ENCODE measurements at regions not wholly inside any gene's neighbourhood (a gene's known extent, or its start where the extent isn't known, plus 50 kb on each side); places are given as distances from the start of the nearest gene placed in this dataset.

DNA sequence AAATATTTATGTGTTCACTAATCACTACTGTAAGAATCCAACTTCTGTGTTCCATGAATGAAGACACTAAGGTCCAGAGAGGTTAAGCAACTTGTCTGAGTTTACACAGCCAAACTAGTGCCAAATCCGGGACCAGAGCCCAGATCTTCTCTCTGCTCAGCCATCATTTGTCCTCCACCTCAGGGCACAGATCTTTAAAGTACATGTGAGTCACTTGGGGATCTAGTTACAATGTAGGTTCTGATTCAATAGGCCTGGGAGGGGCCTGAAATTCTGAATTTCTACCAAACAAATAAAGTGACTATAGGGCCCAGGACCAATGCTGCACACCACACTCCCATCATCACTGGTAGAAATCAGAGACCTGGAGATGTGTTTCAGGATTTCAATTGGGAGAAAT, 162.9 kb downstream of the GXYLT1 start:
- no peak for DNase-seq (ENCODE audit: low spot score)

DNA sequence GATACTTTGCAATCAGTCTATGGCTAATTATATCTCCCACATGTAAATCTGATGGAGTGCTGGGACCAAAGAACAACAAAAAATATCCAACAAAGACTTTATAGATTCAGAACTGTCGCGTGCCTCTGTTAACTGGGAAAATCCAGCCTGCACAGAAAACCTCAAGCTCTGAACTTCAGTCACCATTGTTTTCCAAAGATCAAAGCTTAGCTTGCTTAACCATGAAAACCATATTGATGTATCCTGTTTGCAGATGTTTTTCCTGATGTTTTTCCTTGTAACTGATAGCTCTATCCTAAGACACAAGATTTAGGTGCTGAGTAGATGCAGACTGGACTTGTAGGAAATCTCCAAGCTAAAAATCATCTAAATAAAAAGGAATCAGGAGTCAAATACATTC, 163.7 kb downstream of the GXYLT1 start:
- no peak for DNase-seq (ENCODE audit: low spot score)

DNA sequence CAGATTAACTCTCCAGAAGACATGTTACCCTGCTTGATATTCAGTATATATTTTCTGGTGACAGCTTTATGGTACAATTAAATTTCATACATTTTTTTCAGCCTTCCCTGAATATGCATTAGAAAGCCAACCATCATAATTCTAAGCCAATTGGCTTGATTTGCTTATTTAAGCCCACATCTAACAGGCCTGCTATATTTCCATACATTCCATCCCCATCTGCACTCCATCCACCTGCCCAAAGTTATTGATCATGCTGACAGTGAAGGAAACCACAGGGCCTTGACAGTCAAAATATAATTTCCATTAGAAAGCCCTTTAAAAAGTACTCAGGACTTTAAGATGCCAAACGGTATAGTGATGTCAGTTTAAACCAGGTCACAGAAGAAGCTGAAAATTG, 164.3 kb downstream of the GXYLT1 start:
- no peak for DNase-seq (ENCODE audit: low spot score)

- no peak for DNase-seq (ENCODE audit: low spot score)
These were observed 165.1 kb downstream of the GXYLT1 start for GRCh38 chr12:41979574-41979973.

GRCh38 chr12:41972598-41972997, 172.1 kb downstream of the GXYLT1 start:
- no peak for DNase-seq (ENCODE audit: low spot score)

GRCh38 chr12:41972196-41972595, 172.5 kb downstream of the GXYLT1 start:
- no peak for DNase-seq (ENCODE audit: low spot score)

DNA sequence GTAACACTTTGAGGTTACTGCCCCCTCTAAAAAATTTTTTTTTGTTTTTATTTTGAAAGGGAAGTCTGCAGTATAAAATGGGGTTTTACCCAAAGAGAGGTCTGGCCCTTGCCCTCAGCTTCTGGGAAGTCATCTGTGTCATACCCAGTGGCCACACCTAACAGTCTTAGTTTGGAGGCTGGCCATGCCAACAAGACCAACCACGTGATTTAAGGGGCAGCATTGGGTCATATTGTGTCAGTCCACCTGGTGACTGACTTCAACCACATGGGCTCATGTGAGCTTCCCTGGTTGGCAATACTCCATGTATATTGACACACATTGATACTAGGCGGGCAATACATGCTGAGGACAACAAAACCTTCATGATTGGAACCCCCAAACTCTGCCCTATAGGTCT, 173.9 kb downstream of the GXYLT1 start:
- no peak for DNase-seq (ENCODE audit: low spot score)

- no peak for DNase-seq (ENCODE audit: low spot score)
These were observed 176.1 kb downstream of the GXYLT1 start for GRCh38 chr12:41968599-41968998.

DNA sequence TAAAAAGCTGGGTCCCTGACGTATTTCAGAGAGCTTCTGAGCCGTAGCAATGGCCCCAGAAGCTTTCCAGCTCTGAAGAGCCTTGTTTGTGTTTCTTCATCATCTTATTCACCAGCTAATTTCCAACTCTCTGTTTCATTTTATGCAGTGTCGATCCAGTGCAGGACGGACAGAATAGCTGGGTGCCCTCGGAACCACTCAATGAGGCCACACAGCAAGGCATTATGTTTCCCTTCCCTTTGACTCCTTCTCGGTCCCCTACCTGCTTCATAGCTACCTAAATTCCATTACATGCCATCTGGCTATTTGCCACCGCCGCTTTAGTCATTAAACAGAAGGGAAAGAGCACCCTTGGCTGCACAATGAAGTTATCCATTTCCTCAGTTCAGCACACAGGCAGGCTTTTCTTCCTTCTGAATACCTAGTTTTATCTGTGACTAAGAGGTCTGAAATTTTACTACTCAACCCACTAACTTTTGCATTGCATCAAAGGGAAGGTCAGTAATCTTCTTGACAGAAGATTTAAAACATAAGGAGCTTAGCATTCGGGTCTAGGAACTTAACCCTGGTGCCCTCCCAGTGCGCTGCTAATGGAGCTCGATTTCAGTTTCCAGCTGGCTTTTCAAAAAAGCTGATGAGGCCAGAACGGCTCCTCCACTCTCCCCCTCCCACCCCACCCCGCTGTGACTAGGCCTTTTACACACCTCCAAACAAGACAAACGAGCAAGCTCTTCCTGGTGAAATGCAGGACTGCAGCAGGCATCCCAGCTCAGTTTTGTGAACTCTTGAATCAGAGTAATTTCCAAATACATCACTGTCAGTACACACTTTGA, 176.8 kb downstream of the GXYLT1 start:
- DNase-seq (ENCODE audit: low spot score): peak; percentile 8

DNA sequence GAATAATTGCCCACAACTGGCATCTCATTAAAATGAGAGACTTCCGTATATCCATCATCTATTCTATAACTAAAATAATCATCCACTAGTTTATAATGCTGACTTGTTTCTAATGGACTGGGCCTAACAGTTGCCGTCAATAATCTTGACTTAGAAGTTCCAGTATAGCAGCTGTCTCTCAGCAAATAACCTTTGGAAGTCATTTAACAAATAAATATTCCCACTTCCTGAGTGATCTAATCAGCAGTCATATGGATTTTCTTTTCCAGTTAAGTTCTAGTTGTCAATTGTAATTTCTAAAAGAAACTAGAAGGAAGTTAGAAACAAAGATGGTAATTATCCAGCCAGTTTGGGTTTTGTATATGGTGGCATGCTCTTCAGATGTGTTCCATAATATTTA, 177.8 kb downstream of the GXYLT1 start:
- DNase-seq (ENCODE audit: low spot score): no peak

- no peak for DNase-seq (ENCODE audit: low spot score)
These were observed 178.7 kb downstream of the GXYLT1 start for GRCh38 chr12:41966001-41966400.

GRCh38 chr12:41963398-41963797, 181.3 kb downstream of the GXYLT1 start:
- no peak for DNase-seq (ENCODE audit: low spot score)

- DNase-seq (ENCODE audit: low spot score): no peak
These were observed 182.5 kb downstream of the GXYLT1 start for GRCh38 chr12:41962171-41962572.

DNA sequence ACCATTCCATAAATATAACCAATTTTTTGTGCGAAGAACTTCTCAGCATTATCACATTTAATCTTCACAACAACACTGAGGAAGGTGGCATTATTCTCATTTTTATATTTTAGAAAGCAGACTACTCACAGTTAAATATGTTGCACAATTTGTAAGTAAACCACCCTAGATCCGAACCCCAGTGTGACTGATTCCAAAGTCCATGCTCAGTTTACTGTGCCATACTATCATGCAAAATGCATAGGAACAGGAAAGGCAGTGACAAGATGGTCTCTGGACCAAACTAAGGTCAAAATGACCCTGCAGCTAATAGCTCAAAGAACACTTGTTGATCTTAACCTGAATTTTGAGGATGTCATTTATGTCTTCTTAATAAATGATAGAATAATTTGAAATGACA, 185.4 kb downstream of the GXYLT1 start:
- no peak for DNase-seq (ENCODE audit: low spot score)

DNA sequence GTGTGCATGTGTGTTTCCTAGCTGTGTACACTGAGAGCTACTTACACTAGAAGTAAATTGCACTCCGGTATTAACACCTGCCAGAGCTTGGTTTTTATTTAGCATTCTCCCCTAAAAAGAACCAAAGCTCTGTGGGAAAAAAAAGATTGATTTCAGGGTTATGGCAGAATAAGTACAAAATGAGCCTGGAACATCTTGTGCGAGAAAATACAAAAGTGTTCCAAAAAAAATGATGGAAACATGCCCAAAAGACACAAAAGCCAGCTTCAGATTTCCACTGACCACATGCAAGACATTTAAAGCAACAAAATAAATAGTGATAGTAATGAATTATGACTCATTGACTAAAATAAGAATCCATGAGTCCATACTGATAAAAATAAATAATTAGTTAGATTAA, 188.3 kb downstream of the GXYLT1 start:
- DNase-seq (ENCODE audit: low spot score): no peak

GRCh38 chr12:41950455-41950854, 194.2 kb downstream of the GXYLT1 start:
- no peak for DNase-seq (ENCODE audit: low spot score)

- DNase-seq (ENCODE audit: low spot score): no peak
These were observed 198.6 kb downstream of the GXYLT1 start for GRCh38 chr12:41946106-41946505.

DNA sequence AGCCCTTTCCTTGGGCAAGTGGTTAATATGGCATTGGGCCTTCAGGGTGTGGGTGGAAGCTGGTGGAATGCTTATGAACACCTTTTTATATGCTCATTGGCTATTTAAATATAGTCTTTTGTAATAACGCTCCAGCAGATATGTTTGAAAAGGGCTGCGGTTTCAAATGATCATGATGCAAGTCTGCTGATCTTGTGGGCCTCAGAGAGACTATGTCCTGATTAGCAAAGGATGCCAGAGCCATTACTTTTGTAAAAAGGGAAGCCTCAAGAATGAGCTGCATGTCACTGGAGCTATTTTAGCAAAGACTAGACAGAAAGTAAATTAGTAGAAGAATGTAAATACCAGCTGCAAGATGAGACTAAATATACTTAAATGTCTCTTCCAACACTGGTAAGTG, 200.5 kb downstream of the GXYLT1 start:
- no peak for DNase-seq (ENCODE audit: low spot score)

DNA sequence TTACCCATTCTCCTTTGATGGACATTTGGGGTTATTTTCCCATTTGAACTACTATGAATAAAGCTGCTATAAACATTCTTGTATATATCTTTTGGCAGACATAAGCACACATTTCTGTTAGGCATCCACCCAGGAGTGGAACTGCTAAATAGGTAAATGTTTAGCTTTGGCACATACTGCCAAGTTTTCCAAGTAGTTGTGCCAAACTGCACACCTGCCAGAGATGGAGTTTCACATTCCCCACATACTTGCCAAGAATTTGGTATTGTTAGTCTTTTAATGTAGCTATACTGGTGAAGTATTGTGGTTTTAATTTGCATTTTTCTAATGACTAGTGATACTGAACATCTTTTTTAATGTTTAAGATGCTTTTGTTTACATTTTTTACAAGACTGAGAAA, 201.0 kb downstream of the GXYLT1 start:
- DNase-seq (ENCODE audit: low spot score): no peak

GRCh38 chr12:41942354-41942753, 202.3 kb downstream of the GXYLT1 start:
- no peak for DNase-seq (ENCODE audit: low spot score)

GRCh38 chr12:41941079-41941478, 203.6 kb downstream of the GXYLT1 start:
- DNase-seq (ENCODE audit: low spot score): no peak

DNA sequence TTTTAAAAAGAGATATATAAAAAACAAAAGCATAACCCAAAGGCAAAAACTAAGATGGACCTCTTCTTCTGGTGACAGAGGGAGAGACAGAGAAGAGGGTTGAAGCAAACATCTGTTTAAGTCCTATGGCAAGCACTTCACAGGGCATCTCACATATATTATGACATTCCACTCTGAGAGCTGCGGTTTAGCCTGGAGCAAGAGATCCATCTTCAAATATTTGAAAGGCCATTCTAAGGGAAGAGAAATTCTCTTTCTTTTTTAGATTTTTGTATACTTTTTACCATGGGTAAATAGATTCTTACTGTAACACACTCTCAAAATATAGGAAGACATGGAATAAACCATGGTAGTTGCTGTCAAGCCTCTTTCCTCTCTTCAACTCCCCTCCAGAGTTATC, 204.1 kb downstream of the GXYLT1 start:
- no peak for DNase-seq (ENCODE audit: low spot score)

- DNase-seq (ENCODE audit: low spot score): no peak
These were observed 208.3 kb downstream of the GXYLT1 start for GRCh38 chr12:41936333-41936732.

- DNase-seq (ENCODE audit: low spot score): no peak
These were observed 208.8 kb downstream of the GXYLT1 start for GRCh38 chr12:41935911-41936310.

Measured in A172 (cell line).